Neutrophil (primary cell): ENCODE measurements at regions not wholly inside any gene's neighbourhood (a gene's known extent, or its start where the extent isn't known, plus 50 kb on each side); places are given as distances from the start of the nearest gene placed in this dataset.

Experiments
- H3K27ac ChIP-seq: fragments of 200-600 bp; sonication (generic); 2 replicates; pipeline ENCODE4 v1.5.1; 2016; ENCODE audit warnings: mild to moderate bottlenecking, moderate library complexity
- H3K27me3 ChIP-seq: fragments of 200-600 bp; sonication (generic); 2 replicates; pipeline ENCODE4 v1.6.0; 2016; ENCODE audit warnings: mild to moderate bottlenecking
- H3K36me3 ChIP-seq: fragments of 200-600 bp; sonication (generic); 2 replicates; pipeline ENCODE4 v1.5.1; 2017
- H3K4me1 ChIP-seq, 2 experiments: fragments of 200-600 bp in 1 of 2; sonication (generic) in 1 of 2; 1 replicate in 1 of 2; 2 replicates in 1 of 2; pipeline versions ENCODE4 v1.5.1 to v1.6.1; 2013 to 2016; ENCODE audit warnings: low read depth in 1 of 2, low read length in 1 of 2, mild to moderate bottlenecking in 1 of 2, moderate library complexity in 1 of 2; ENCODE audit not compliant: control insufficient read depth in 1 of 2, insufficient read depth in 1 of 2
- H3K4me3 ChIP-seq, 2 experiments: fragments of 200-600 bp in 1 of 2; sonication (generic) in 1 of 2; 1 replicate in 1 of 2; 2 replicates in 1 of 2; pipeline ENCODE4 v1.5.1; 2013 to 2016; ENCODE audit warnings: low read depth in 1 of 2, low read length in 1 of 2, mild to moderate bottlenecking in 1 of 2, moderate library complexity in 1 of 2
- H3K9me3 ChIP-seq: fragments of 200-600 bp; sonication (generic); 2 replicates; pipeline ENCODE4 v1.5.1; 2016
- TF ChIP-seq, protein P1 (sequence below): fragments of 200-600 bp; sonication (generic); IDR thresholded peaks from 2 replicates; pipeline ENCODE4 v1.5.1; 2016; ENCODE audit warnings: antibody characterized with exemption

DNA sequence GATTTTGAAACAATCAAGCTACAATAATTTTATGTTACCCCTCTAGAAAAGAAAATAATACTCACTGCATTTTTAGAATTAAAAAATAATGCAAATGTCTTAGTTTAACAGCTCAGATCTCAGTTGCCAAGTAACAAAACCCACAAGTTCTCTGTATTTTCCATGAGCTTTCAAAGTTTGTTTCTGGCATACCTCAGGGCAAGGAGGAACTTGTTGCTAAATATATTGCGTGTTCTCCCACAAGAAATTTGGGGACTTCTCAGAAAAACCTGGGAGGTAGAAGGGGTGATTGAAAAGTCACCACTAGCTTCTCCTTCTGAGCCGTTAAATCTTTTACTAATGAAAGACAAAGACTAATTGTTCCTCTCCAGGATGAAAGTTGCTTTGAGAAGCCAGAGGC lies 236.8 kb upstream of the MARCKS start:
- peaks cover 10 to 13% of the 10 kb centered on the region in 2 experiments for H3K4me1 ChIP-seq
- H3K27me3 ChIP-seq = no peaks in the 10 kb centered on the region
- H3K4me3 ChIP-seq = no peak overlapping the region
- TF ChIP-seq, protein P1, sequence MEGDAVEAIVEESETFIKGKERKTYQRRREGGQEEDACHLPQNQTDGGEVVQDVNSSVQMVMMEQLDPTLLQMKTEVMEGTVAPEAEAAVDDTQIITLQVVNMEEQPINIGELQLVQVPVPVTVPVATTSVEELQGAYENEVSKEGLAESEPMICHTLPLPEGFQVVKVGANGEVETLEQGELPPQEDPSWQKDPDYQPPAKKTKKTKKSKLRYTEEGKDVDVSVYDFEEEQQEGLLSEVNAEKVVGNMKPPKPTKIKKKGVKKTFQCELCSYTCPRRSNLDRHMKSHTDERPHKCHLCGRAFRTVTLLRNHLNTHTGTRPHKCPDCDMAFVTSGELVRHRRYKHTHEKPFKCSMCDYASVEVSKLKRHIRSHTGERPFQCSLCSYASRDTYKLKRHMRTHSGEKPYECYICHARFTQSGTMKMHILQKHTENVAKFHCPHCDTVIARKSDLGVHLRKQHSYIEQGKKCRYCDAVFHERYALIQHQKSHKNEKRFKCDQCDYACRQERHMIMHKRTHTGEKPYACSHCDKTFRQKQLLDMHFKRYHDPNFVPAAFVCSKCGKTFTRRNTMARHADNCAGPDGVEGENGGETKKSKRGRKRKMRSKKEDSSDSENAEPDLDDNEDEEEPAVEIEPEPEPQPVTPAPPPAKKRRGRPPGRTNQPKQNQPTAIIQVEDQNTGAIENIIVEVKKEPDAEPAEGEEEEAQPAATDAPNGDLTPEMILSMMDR = no peak
- H3K9me3 ChIP-seq = no peaks in the 10 kb centered on the region
- no peaks in the 10 kb centered on the region for H3K36me3 ChIP-seq
- H3K27ac ChIP-seq = peak overlapping the region; percentile 51

DNA sequence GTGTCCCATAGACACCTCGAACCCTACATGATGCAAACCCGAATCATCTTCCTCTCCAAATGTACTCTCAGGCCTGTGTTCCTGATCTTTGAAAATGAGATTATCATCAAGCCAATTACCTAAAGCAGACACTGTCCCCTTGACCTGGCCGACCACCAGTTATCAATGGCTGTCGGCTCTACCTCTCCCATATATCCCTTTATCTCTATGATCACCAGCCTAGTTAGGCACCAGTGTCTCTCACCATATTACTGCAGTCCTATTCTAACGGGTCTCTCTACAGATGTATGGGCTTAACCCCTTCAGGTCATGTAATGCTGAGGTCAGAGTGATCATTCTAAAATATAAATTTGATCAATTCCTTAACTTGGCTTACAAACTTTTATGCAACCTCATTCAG lies 234.9 kb upstream of the MARCKS start:
- no peaks in the 10 kb centered on the region for H3K27me3 ChIP-seq
- no peaks in the 10 kb centered on the region for H3K36me3 ChIP-seq
- H3K27ac ChIP-seq = no peak overlapping the region
- H3K4me1 ChIP-seq = peaks cover 10 to 13% of the 10 kb centered on the region in 2 experiments
- H3K4me3 ChIP-seq = no peak overlapping the region
- no peaks in the 10 kb centered on the region for H3K9me3 ChIP-seq
- TF ChIP-seq, protein P1 = no peak

DNA sequence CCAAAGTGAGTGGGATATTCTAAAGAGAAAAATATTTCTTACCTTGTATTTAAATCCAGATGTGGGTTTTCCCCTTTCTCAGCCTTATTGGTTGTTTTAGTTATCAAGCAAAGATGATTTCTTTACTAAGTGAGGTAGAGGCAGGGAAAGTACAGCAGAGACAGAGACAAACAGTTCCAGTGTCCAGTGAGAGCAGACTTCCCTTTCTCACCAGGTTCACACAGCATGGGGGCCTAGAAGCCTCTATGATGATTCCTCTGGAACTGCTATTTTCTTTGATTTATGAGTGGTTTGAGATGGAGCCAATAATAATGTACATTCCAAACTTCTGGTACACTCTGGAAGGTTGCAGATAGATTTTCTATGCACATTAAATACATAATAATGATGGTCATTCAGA lies 234.0 kb upstream of the MARCKS start:
- Histone ChIP-seq H3K27ac (no peak overlapping the region), H3K27me3 (no peaks in the 10 kb centered on the region), H3K9me3 (no peaks in the 10 kb centered on the region), H3K4me1 (peaks cover 10 to 13% of the 10 kb centered on the region in 2 experiments), H3K4me3 (no peak overlapping the region), H3K36me3 (no peaks in the 10 kb centered on the region)
- TF ChIP-seq, protein P1 = no peak

DNA sequence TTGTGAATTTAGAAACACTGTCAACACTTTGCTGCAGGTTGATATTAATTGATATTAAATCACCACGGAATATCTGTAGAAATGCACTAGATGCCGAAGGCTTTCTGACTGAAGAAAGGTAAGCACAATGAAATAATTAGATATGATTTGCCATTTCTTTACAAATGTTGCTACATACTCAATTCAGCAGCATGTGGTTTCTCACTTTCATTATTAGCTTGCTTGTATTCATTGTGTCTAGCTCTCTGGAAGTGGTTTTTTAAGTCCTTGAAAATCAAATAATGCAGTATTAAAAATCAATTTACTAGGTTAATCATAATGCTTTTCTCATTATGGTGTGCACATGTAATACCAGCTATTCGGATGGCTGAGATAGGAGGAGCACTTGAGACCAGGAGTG lies 231.3 kb upstream of the MARCKS start:
- Histone ChIP-seq H3K27ac (no peak overlapping the region), H3K4me3 (no peak overlapping the region), H3K9me3 (no peaks in the 10 kb centered on the region), H3K27me3 (no peaks in the 10 kb centered on the region), H3K4me1 (peaks cover 11 to 21% of the 10 kb centered on the region in 2 experiments), H3K36me3 (no peaks in the 10 kb centered on the region)
- TF ChIP-seq, protein P1 = no peak

DNA sequence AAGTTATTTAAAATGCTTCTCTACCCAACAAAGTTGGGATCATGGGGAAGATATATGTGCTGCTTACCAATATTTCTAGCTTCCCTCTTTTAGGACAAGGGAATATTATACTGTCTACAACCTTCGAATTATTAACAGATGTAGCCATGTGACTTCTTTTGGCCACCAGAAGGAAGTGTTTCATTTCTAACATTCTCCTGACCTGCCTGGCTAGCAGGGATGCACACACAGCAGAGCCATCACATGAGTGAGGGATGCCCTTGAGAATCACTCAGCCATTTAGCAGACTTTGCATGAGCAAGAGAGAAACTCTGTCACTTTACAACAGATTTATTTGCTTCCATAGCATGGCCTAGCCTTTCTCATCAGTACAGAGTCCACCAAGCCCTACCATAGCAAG lies 230.7 kb upstream of the MARCKS start:
- no peak overlapping the region for H3K4me3 ChIP-seq
- no peaks in the 10 kb centered on the region for H3K27me3 ChIP-seq
- TF ChIP-seq, protein P1 = no peak
- H3K27ac ChIP-seq = no peak overlapping the region
- H3K9me3 ChIP-seq = no peaks in the 10 kb centered on the region
- peaks cover 17 to 25% of the 10 kb centered on the region in 2 experiments for H3K4me1 ChIP-seq
- H3K36me3 ChIP-seq = no peaks in the 10 kb centered on the region

DNA sequence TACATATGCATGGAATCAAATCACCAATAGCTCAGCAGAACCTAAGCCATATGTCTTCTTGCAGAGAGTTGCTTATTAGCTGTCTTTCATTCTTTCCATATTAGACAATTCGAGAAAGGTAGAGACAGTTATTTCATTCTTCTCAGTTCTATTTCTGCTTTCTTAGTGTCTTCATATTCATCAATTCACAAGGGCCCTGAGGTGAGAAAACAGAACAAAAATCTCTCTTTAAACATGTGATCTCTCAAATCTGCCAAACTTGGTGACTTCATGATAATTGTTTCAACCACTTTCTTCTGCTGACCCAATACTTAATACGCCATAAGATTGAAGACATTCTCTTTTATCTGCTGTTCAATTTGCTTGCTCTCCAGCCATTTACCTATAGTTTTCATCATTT lies 229.7 kb upstream of the MARCKS start:
- no peaks in the 10 kb centered on the region for H3K9me3 ChIP-seq
- H3K27me3 ChIP-seq = no peaks in the 10 kb centered on the region
- H3K27ac ChIP-seq = no peak overlapping the region
- H3K36me3 ChIP-seq = no peaks in the 10 kb centered on the region
- H3K4me1 ChIP-seq = peaks cover 27 to 35% of the 10 kb centered on the region in 2 experiments
- no peak overlapping the region for H3K4me3 ChIP-seq
- TF ChIP-seq, protein P1 = no peak
